Kasumi-1 (cell line): ENCODE measurements at regions not wholly inside any gene's neighbourhood (a gene's known extent, or its start where the extent isn't known, plus 50 kb on each side); places are given as distances from the start of the nearest gene placed in this dataset.
A peak's percentile ranks its signal among the peaks of the same experiment; 100 is the strongest.

Source experiments
- DNase-seq, 2 experiments: peaks; one replicate each; lab custom pipeline; 2025; lab: John Stamatoyannopoulos, UW

DNA sequence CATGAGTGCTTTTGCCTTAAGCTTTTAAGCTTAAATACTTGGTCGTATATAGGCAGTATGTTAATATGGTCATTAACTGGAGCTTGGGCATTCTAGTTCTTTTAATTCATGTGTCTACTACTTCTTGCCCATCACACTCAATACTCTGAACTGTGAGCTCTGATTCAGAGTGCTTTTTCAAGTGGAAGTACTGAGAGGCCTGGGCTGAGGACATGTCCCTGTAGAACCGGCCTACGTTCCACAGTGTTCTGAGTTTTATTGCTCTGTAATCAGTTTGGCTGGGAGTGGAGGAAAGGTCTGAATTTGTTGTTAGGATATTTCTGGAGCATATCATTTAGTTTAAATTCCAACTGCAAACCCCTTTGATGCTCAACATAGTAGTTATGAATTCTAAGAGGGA lies 1744.8 kb upstream of the MIR17HG start:
- no peak for DNase-seq

- no peak for DNase-seq
These were observed 1744.3 kb upstream of the MIR17HG start for GRCh38 chr13:89603187-89603586.

DNA sequence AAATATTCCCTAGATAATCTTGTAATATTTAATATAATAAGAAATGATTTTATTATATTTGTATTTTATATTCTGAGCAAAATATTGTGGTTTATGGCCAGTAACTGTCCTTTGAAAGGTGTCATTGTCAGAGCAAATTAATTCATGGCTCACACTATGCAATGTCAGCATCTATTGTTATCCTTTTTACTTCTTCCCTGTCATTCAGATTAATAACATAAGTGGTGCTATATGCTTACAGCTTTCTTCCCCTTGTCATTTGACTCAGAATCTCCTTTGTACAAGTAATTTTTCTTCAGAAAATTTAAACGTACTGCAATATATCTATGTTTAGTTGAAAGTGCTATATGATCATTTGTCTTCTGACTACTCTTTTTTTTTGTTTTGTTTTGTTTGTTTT lies 1738.2 kb upstream of the MIR17HG start:
- DNase-seq: no peak

DNA sequence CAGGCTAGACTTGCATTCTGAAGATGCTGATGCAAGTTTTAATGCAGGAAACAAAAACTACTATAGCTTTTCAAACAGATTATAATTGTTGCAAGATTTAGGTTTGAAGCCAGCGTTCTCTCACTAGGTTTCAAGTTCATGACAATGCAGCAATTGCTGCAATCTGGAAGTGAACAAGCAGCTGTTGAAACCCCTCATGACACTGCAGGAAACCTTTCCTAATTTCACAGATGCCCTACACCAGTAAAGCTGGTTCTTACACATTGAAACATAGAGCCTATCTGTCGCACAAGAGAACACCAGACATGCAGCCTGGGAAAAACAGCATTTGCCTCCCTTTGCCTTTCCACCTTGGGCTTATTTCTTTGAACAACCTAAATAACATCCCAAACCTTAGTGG lies 1737.2 kb upstream of the MIR17HG start:
- DNase-seq: no peak

DNA sequence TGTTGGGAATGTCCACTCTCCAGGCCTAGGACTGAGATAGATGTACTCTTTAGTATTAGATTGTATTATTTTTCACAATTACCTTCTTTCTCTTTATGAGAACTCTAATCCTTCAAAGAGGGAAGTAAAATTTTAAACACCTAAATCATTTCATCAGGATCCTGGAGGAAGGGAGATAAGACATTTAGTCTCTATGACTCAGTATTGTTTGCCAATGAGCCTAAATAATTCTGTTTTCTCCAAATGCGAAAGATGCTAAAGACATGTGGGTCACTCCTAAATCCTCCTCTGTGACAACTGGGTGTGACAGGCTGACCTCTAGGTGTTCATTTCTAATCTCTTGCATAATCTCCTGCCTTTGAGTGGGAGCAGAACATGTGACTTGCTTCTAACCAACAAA lies 1736.6 kb upstream of the MIR17HG start:
- no peak for DNase-seq

DNA sequence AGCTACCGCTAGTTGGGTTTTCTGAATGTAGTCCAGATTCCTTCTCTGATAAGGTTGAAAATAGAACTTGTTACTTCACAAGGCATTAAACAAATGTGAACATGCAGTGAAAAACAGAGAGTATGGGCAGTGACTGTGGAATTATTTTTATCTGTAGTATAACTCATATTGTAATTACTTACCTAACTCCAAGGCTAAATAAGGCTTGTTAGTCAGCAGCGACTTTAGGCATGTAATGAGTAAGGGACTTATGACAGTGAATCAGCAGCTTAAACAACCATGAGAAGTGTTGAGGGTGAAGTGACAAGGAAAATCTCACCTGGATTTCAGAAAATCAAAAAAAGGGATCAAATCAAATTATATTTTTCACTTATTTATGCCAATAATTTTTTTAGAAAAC lies 1719.5 kb upstream of the MIR17HG start:
- DNase-seq: no peak

DNA sequence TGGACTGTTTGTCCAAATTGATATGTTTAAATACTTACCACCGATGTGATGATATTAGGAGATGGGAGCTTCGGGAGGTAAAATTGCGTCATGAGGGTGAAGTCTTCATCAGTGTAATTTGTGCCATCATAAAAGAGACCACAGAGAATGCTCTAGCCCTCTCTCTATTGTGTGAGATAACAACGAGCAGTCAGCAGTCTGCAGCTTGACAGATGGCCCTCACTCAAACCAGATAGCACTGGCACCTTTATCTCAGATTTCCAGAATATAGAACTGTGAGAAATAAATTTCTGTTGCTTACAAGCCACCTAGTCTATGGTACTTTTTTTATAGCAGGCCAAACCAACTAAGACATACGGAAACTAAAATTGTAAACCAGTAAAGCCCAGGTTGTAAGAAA lies 1718.9 kb upstream of the MIR17HG start:
- DNase-seq: no peak

GRCh38 chr13:89650226-89650625 lies 1697.3 kb upstream of the MIR17HG start:
- DNase-seq: no peak

DNA sequence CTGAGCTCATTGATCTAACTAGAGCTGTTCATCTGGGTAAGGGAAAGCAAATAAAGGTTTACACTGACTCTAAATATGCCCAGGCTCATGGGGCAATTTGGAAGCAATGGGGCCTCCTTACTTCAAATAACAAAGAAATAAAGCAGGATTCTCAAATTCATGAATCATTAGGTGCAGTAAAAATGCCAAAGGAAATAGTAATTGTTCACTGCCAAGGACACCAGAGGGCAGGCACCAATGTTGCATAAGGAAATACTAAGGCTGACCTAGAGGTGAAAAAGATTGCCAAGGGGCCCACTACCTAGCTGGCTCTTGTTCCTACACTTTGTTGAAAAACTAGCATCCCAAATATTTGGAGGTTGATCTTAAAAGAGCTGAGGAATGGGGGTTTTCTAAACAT lies 1686.7 kb upstream of the MIR17HG start:
- no peak for DNase-seq

GRCh38 chr13:89673789-89674311 lies 1673.6 kb upstream of the MIR17HG start:
- no peak for DNase-seq

GRCh38 chr13:89678466-89679121 lies 1668.9 kb upstream of the MIR17HG start:
- DNase-seq: no peak

DNA sequence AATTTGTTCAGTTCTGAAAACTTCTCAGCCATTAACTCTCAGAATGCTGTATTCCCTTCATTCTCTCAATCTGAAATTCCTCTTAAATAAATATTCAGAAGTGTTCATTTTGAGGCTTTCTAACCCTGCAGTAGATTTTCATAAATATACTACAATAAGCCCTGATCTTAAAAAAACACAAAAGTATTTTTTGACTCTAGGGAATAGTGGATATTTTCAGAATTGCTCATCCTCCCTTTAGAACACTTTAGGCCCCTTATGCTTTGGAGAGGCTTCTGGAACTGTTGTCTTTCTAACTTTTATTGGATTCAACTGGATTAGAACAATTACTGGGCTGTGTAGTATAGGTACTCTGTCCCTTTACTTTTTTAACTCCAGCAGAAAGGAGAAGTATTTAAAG lies 1662.6 kb upstream of the MIR17HG start:
- no peak for DNase-seq

- DNase-seq: no peak
These were observed 1661.3 kb upstream of the MIR17HG start for GRCh38 chr13:89686171-89686570.

DNA sequence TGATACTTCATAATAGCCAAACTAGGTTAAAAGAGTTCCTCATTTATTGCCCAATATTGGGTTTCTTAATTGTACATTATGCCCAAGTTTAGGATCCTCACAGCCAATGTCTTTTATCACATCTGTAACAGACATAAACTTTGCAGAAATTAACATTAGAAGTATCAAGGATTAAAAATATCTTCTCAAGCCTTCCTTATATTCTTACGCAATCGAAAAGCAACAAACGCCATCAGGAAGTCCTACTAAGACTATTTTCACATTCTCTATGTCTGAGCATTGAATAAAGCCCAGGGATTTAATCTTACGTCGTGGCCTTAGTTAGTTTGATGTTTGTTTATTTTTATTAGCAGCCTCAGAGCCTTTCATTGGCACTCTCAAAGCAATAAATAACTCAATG lies 1660.4 kb upstream of the MIR17HG start:
- no peak for DNase-seq

- no peak for DNase-seq
These were observed 1658.6 kb upstream of the MIR17HG start for GRCh38 chr13:89688918-89689317.

- no peak for DNase-seq
These were observed 1653.0 kb upstream of the MIR17HG start for GRCh38 chr13:89694451-89694850.

GRCh38 chr13:89695343-89696257 lies 1651.9 kb upstream of the MIR17HG start:
- peak; percentile 54 to 64 for DNase-seq

- no peak for DNase-seq
These were observed 1645.6 kb upstream of the MIR17HG start for GRCh38 chr13:89701913-89702312.

GRCh38 chr13:89704040-89704439 lies 1643.4 kb upstream of the MIR17HG start:
- DNase-seq: no peak

DNA sequence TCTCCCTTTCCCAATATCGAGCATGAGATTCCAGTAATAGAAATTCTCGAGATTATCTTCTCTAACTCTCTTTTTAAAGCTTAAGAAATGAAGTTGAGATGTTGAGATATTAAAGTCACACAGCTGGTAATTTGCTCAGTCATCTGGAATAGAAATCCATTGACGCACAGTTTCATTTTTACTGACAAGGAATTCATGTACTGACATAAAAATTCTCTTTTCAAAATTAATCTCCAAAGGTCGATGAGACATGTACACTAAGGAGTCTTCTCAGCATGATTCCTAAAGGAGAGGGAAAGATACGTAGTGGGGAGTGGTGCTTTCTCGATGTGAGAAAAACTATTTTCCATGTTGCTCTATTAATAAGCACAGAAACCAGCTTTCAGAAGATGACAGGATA lies 1639.5 kb upstream of the MIR17HG start:
- no peak for DNase-seq

- no peak for DNase-seq
These were observed 1626.3 kb upstream of the MIR17HG start for GRCh38 chr13:89721216-89721615.

DNA sequence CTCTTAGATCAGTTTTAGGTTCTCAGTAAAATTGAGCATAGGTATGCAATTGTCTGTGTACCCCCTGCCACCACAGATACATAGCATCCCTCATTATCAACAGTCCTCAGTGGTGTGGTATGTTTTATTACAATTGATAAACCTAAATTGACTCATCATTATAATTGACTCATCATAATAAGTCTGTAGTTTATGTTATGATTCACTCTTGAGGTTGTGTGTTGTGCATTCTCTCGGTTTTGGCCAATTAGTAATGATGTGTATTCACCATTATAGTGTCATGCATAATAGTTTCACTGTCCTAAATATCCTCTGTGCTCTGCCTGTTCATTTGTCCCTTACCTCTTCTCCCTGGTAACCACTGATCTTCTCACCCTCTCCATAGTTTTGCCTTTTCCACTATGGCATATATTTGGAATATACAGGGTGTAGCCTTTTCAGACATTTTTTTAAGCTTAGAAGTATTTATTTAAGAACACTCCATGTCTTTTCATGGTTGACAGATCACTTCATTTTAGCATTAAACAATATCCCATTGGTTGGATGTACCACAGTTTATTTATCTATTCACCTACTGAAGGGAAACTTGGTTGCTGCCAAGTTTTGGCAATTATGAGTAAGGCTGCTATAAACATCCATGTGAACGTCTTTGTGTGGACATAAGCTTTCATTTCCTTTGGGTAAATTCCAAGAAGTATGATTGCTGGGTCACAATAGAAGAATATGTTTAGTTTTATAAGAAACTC lies 1620.6 kb upstream of the MIR17HG start:
- no peak for DNase-seq

- DNase-seq: no peak
These were observed 1613.7 kb upstream of the MIR17HG start for GRCh38 chr13:89733829-89734228.
